Caco-2 (cell line): ENCODE measurements at regions not wholly inside any gene's neighbourhood (a gene's known extent, or its start where the extent isn't known, plus 50 kb on each side); places are given as distances from the start of the nearest gene placed in this dataset.

Experiments
- BruUV-seq: library from RNA; stranded (reverse); fragments of 400-500 nt; replicated peaks from 2 replicates; lab custom pipeline; 2021; lab: Mats Ljungman, UMichigan
- CTCF ChIA-PET: fragments of 300-600 bp; sonication (Branson Sonifier 250); formaldehyde crosslinking; loops from one replicate; lab custom pipeline; 2022; ENCODE audit warnings: antibody characterized with exemption; lab: Charles Lee
- POLR2A ChIA-PET: fragments of 300-600 bp; sonication (Branson Sonifier 250); formaldehyde crosslinking; loops from one replicate; lab custom pipeline; 2022; ENCODE audit warnings: antibody characterized with exemption; lab: Charles Lee
- DNase-seq, 2 experiments: peaks; one replicate each; pipeline versions ENCODE4 v3.0.0 to v3.0.0-alpha.2; 2020 to 2022
- H3K27me3 ChIP-seq: replicated peaks from 2 replicates; pipeline ENCODE4 v1.6.0; 2011; ENCODE audit warnings: low read length; ENCODE audit not compliant: control insufficient read depth, insufficient read depth
- H3K36me3 ChIP-seq: 2 replicates; pipeline ENCODE4 v1.5.1; 2011; ENCODE audit warnings: low read length; ENCODE audit not compliant: control insufficient read depth, insufficient read depth
- H3K4me1 ChIP-seq: fragments of 250-450 bp; sonication (Bioruptor Pico); 2 replicates; pipeline ENCODE4 v1.5.1; 2020; ENCODE audit warnings: mild to moderate bottlenecking
- H3K4me3 ChIP-seq: 2 replicates; pipeline ENCODE4 v1.5.1; 2011; ENCODE audit warnings: low read depth, mild to moderate bottlenecking, control low read depth, low read length
- H3K9me3 ChIP-seq: fragments of 250-450 bp; sonication (Bioruptor Pico); 2 replicates; pipeline ENCODE4 v1.5.1; 2020; ENCODE audit warnings: mild to moderate bottlenecking, moderate library complexity
- H3K27ac Mint-ChIP-seq: one replicate; pipeline ENCODE4 v1.8.0; 2022; ENCODE audit warnings: mixed read lengths; ENCODE audit not compliant: unreplicated experiment
- H3K27me3 Mint-ChIP-seq: one replicate; pipeline ENCODE4 v1.8.0; 2022; ENCODE audit warnings: mixed read lengths; ENCODE audit not compliant: insufficient read depth, unreplicated experiment
- H3K36me3 Mint-ChIP-seq: one replicate; pipeline ENCODE4 v1.8.0; 2022; ENCODE audit warnings: mild to moderate bottlenecking, mixed read lengths; ENCODE audit not compliant: insufficient read depth, unreplicated experiment
- H3K4me1 Mint-ChIP-seq: one replicate; pipeline ENCODE4 v1.8.0; 2022; ENCODE audit warnings: low read depth, mixed read lengths; ENCODE audit not compliant: unreplicated experiment
- H3K4me3 Mint-ChIP-seq: one replicate; pipeline ENCODE4 v1.8.0; 2022; ENCODE audit warnings: mild to moderate bottlenecking, moderate library complexity, mixed read lengths; ENCODE audit not compliant: unreplicated experiment
- H3K9me3 Mint-ChIP-seq: one replicate; pipeline ENCODE4 v1.8.0; 2022; ENCODE audit warnings: mixed read lengths; ENCODE audit not compliant: unreplicated experiment
- CTCF ChIP-seq, 2 experiments: fragments of 200-600 bp in 1 of 2; IDR thresholded peaks; 1 replicate in 1 of 2; 2 replicates in 1 of 2; pipeline versions ENCODE4 v1.5.1 to v1.8.0; 2011 to 2022; ENCODE audit warnings: antibody characterized with exemption in 1 of 2, control low read depth in 1 of 2, inconsistent platforms in 1 of 2, low read depth in 1 of 2, low read length in 1 of 2, mild to moderate bottlenecking in 1 of 2, moderate library complexity in 1 of 2; ENCODE audit not compliant: insufficient read depth in 1 of 2, severe bottlenecking in 1 of 2, unreplicated experiment in 1 of 2
- intact Hi-C: fragments of 100-400 bp; cut with micrococcal nuclease; formaldehyde crosslinking; loops from one replicate; pipeline ENCODE4 v1.10.0; 2022; ENCODE audit not compliant: unreplicated experiment

DNA sequence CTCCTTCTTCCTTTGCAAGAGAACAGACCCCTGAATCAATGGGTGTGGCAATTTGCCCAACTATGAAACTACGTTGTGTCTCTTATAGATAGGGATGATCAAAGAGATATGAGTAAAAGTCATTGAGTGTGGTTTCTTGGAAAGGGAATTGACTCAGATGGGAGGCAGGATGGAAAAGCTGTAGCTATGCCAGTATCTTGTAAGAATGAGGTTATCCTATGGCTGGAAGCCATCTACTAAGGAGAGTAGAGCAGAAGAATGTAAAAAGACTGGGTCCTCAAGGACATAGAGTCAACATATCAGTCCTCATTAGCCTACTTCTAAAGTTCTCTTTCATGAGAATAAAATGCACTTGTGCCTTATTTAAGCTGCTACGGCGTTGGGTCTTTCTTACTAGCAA is 78.9 kb upstream of the POU2AF2 start:
- ChIA-PET CTCF (no interaction called here), POLR2A (no interaction called here)
- no peak overlapping the region for H3K4me3 ChIP-seq
- no peaks in the 10 kb centered on the region for H3K36me3 ChIP-seq
- Mint-ChIP-seq H3K9me3 (no peaks in the 10 kb centered on the region), H3K27ac (no peak overlapping the region), H3K4me1 (no peaks in the 10 kb centered on the region), H3K36me3 (no peaks in the 10 kb centered on the region), H3K4me3 (no peak overlapping the region), H3K27me3 (peaks cover 15% of the 10 kb centered on the region)
- no TSS peak for BruUV-seq
- no peak for TF ChIP-seq CTCF (IDR thresholded peaks at IDR 0.05; ENCODE audit: insufficient read depth in 1 of 2, low read depth in 1 of 2, low read length in 1 of 2, severe bottlenecking in 1 of 2, unreplicated experiment in 1 of 2)
- H3K4me1 ChIP-seq, result no peaks in the 10 kb centered on the region
- H3K9me3 ChIP-seq, result no peaks in the 10 kb centered on the region
- no peak for DNase-seq
- intact Hi-C loops, result no loop called here
- 0 out of 2 replicates have a peak, but pooled peaks cover 2% of the 10 kb centered on the region for H3K27me3 ChIP-seq

- Mint-ChIP-seq H3K36me3 (no peaks in the 10 kb centered on the region), H3K27me3 (peaks cover 30% of the 10 kb centered on the region), H3K4me1 (no peaks in the 10 kb centered on the region), H3K9me3 (no peaks in the 10 kb centered on the region), H3K4me3 (no peak overlapping the region), H3K27ac (no peak overlapping the region)
- no peak for DNase-seq
- Histone ChIP-seq H3K9me3 (0 out of 2 replicates have a peak, but pooled peaks cover 3% of the 10 kb centered on the region), H3K4me1 (no peaks in the 10 kb centered on the region), H3K27me3 (peaks cover 1% of the 10 kb centered on the region; the same call in 1 of the 2 replicates), H3K4me3 (no peak overlapping the region), H3K36me3 (no peaks in the 10 kb centered on the region)
- intact Hi-C loops, result no loop called here
- TF ChIP-seq CTCF (IDR thresholded peaks at IDR 0.05; ENCODE audit: insufficient read depth in 1 of 2, low read depth in 1 of 2, low read length in 1 of 2, severe bottlenecking in 1 of 2, unreplicated experiment in 1 of 2), result no peak
- ChIA-PET POLR2A (no interaction called here), CTCF (no interaction called here)
- BruUV-seq, result no TSS peak
Observed at GRCh38 chr11:111162305-111162704, 83.2 kb upstream of the POU2AF2 start.

- H3K27me3 Mint-ChIP-seq, result peaks cover 30% of the 10 kb centered on the region
- H3K4me3 ChIP-seq, result no peak overlapping the region
- no peaks in the 10 kb centered on the region for H3K9me3 Mint-ChIP-seq
- 0 out of 2 replicates have a peak, but pooled peaks cover 3% of the 10 kb centered on the region for H3K9me3 ChIP-seq
- ChIA-PET POLR2A (no interaction called here), CTCF (no interaction called here)
- H3K4me1 ChIP-seq, result no peaks in the 10 kb centered on the region
- BruUV-seq, result no TSS peak
- peaks cover 3% of the 10 kb centered on the region; the same call in 1 of the 2 replicates for H3K27me3 ChIP-seq
- no peak for TF ChIP-seq CTCF (IDR thresholded peaks at IDR 0.05; ENCODE audit: insufficient read depth in 1 of 2, low read depth in 1 of 2, low read length in 1 of 2, severe bottlenecking in 1 of 2, unreplicated experiment in 1 of 2)
- no peak overlapping the region for H3K4me3 Mint-ChIP-seq
- DNase-seq, result peak; percentile 19 to 55
- H3K27ac Mint-ChIP-seq, result no peak overlapping the region
- no peaks in the 10 kb centered on the region for H3K4me1 Mint-ChIP-seq
- intact Hi-C loops, result no loop called here
- no peaks in the 10 kb centered on the region for H3K36me3 Mint-ChIP-seq
- no peaks in the 10 kb centered on the region for H3K36me3 ChIP-seq
Observed at GRCh38 chr11:111157571-111157970, 88.0 kb upstream of the POU2AF2 start.
